ENCODE measurements at regions not wholly inside any gene's neighbourhood (a gene's known extent, or its start where the extent isn't known, plus 50 kb on each side); places are given as distances from the start of the nearest gene placed in this dataset.

- Histone ChIP-seq H3K27me3 (ENCODE audit: control insufficient read depth, insufficient read depth, low read length) (no peaks in the 10 kb centered on the region), H3K4me3 (ENCODE audit: low read length) (no peak overlapping the region), H3K9ac (ENCODE audit: low read length) (no peak overlapping the region), H3K4me1 (ENCODE audit: control insufficient read depth, insufficient read depth, low read length) (peaks cover 13% of the 10 kb centered on the region), H3K36me3 (ENCODE audit: control insufficient read depth, insufficient read depth, low read length) (no peaks in the 10 kb centered on the region), H3K27ac (ENCODE audit: low read depth, low read length) (no peak overlapping the region)
These were observed 538.5 kb upstream of the ADAMTS9 start for GRCh38 chr3:65226287-65226686.

DNA sequence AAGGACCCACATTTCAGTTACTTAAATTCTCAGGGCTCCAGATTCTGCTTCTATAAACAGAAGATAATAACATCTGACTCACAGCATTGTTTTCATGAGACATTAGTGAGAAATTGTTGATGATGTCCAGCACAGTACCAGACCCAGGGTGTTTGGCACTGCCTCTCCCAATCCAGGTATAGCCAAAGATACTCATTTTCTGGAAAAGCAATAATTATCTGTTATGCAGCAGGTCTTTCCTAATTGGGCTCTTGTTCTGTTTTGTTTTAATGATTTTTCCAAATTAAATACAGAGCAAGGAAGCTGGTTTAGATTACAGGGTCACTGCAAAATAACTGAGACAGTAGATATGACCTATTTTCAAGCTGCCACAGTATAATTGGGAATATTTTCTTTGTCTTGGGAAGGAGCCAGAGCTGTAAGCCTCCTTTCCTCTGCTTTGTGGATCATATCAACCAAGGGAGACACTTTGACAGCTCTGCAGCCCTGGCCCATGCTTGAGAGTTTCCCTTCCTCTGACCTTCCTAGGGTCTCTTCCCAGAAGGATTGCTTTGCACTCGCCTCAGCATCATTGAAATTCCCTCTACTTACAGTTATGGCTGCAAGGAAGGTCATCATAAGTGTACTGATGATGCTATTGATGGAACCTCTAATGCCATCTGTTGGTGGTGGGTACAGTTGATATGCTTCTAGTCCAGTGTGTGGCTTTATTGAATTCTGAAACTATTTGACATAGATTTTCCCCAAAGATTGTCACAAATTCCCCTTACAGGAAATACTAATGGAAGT, 522.4 kb upstream of the ADAMTS9 start:
- no peaks in the 10 kb centered on the region for H3K36me3 ChIP-seq (ENCODE audit: control insufficient read depth, insufficient read depth, low read length)
- no peak overlapping the region for H3K4me3 ChIP-seq (ENCODE audit: low read length)
- no peak overlapping the region for H3K9ac ChIP-seq (ENCODE audit: low read length)
- no peaks in the 10 kb centered on the region for H3K27me3 ChIP-seq (ENCODE audit: control insufficient read depth, insufficient read depth, low read length)
- peaks cover 4% of the 10 kb centered on the region for H3K4me1 ChIP-seq (ENCODE audit: control insufficient read depth, insufficient read depth, low read length)
- H3K27ac ChIP-seq (ENCODE audit: low read depth, low read length) = no peak overlapping the region

DNA sequence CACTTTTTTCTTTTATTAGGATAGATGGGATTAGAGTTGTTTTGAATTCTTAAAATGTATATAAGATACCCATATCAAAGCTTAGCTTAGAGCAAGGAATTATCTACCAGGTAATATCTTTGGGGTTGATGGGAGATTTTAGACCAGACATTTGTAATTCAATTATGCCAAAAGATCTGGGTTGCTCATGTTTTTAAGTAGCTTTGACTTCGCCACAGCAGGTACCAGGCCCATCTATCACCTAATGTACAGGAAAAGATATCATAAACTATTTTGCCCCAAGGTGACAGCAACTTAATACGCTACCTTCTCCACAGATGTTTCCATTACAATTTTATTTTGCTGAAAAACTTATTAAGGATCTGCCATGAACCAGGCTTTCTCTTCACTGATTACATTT, 514.6 kb upstream of the ADAMTS9 start:
- no peaks in the 10 kb centered on the region for H3K4me1 ChIP-seq (ENCODE audit: control insufficient read depth, insufficient read depth, low read length)
- no peaks in the 10 kb centered on the region for H3K27me3 ChIP-seq (ENCODE audit: control insufficient read depth, insufficient read depth, low read length)
- H3K9ac ChIP-seq (ENCODE audit: low read length) = no peak overlapping the region
- H3K36me3 ChIP-seq (ENCODE audit: control insufficient read depth, insufficient read depth, low read length) = no peaks in the 10 kb centered on the region
- no peak overlapping the region for H3K27ac ChIP-seq (ENCODE audit: low read depth, low read length)
- H3K4me3 ChIP-seq (ENCODE audit: low read length) = no peak overlapping the region

DNA sequence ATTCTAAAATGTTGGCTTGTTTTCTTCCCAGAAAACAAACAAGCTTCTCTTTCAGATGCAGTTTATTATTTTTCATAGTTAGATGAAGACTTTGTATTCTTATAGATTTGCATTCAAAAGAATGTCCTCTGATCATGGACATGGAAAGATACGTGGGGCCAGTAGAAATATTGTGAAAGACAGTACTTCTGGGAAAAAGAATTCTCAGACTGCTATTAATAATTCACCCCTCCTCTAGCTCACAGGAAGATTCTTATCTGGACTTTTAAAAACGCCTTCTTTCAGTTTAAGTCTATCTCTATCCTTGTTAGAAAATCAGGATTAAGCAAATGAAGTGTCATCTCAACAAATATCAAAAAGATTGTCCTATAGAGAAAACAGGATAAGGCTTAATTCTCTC, 514.1 kb upstream of the ADAMTS9 start:
- H3K36me3 ChIP-seq (ENCODE audit: control insufficient read depth, insufficient read depth, low read length) = no peaks in the 10 kb centered on the region
- H3K27me3 ChIP-seq (ENCODE audit: control insufficient read depth, insufficient read depth, low read length) = no peaks in the 10 kb centered on the region
- no peak overlapping the region for H3K9ac ChIP-seq (ENCODE audit: low read length)
- no peak overlapping the region for H3K27ac ChIP-seq (ENCODE audit: low read depth, low read length)
- H3K4me3 ChIP-seq (ENCODE audit: low read length) = no peak overlapping the region
- H3K4me1 ChIP-seq (ENCODE audit: control insufficient read depth, insufficient read depth, low read length) = no peaks in the 10 kb centered on the region

GRCh38 chr3:65200310-65200970, 512.6 kb upstream of the ADAMTS9 start:
- Histone ChIP-seq H3K27me3 (ENCODE audit: control insufficient read depth, insufficient read depth, low read length) (no peaks in the 10 kb centered on the region), H3K9ac (ENCODE audit: low read length) (no peak overlapping the region), H3K27ac (ENCODE audit: low read depth, low read length) (no peak overlapping the region), H3K4me3 (ENCODE audit: low read length) (no peak overlapping the region), H3K36me3 (ENCODE audit: control insufficient read depth, insufficient read depth, low read length) (no peaks in the 10 kb centered on the region), H3K4me1 (ENCODE audit: control insufficient read depth, insufficient read depth, low read length) (no peaks in the 10 kb centered on the region)

DNA sequence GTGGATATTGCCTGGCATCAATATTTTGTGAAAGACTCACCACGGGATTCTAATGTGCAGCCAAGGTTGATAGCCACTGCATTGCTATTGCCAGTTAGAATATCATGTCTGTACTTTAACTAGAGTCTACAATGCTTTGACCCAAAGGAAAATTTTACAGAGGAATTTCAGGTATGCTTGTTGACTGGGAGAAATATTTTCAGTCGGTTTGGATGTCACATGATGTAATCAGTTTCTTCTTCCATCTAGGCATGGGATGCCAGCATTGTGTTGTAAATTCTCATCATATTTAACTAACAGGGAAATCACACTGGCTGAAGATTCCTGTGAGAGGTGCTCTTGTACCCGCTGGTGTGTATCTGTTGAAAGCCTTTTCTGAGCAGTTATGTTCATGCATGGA, 508.9 kb upstream of the ADAMTS9 start:
- no peak overlapping the region for H3K4me3 ChIP-seq (ENCODE audit: low read length)
- no peaks in the 10 kb centered on the region for H3K4me1 ChIP-seq (ENCODE audit: control insufficient read depth, insufficient read depth, low read length)
- H3K27me3 ChIP-seq (ENCODE audit: control insufficient read depth, insufficient read depth, low read length) = no peaks in the 10 kb centered on the region
- no peak overlapping the region for H3K27ac ChIP-seq (ENCODE audit: low read depth, low read length)
- no peak overlapping the region for H3K9ac ChIP-seq (ENCODE audit: low read length)
- no peaks in the 10 kb centered on the region for H3K36me3 ChIP-seq (ENCODE audit: control insufficient read depth, insufficient read depth, low read length)

DNA sequence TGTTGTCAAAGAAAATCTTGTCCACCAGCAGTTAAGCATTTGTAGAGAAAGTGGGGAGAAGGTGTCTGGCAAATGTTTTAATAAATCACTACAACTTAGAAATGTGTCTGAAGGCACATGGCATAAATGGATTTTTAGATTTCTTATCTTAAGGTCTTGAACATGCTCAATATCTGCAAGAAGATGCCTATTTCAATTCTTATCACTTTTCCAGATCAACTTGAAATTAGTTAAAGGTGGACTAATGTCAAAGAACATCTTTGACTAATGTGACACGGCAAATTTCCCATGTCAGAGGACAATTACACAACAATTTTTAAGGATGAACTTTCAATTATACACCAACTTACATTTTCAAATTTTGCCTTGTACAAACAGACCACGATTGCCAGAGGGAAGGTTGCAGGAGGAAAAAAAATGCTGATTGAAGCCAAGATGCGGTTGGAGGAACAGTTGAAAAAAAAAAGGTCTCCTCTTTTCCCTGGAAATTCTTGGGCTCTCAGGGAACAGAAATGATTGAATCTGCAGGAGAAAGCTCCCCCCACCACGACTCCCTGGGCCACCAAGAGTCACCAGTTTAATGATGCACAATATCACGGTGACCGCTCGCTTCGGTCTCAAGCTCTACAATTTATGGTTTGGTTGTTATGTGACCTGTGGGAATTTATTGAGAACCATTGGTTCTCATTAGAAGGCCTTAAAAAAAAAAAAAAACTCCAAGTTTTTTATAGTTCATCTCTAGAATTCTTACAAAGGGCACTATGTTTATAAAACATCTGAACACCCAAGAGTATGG, 507.6 kb upstream of the ADAMTS9 start:
- no peak overlapping the region for H3K27ac ChIP-seq (ENCODE audit: low read depth, low read length)
- no peak overlapping the region for H3K4me3 ChIP-seq (ENCODE audit: low read length)
- no peak overlapping the region for H3K9ac ChIP-seq (ENCODE audit: low read length)
- H3K4me1 ChIP-seq (ENCODE audit: control insufficient read depth, insufficient read depth, low read length) = no peaks in the 10 kb centered on the region
- H3K27me3 ChIP-seq (ENCODE audit: control insufficient read depth, insufficient read depth, low read length) = no peaks in the 10 kb centered on the region
- no peaks in the 10 kb centered on the region for H3K36me3 ChIP-seq (ENCODE audit: control insufficient read depth, insufficient read depth, low read length)

GRCh38 chr3:65194744-65195143, 506.9 kb upstream of the ADAMTS9 start:
- Histone ChIP-seq H3K9ac (ENCODE audit: low read length) (no peak overlapping the region), H3K27me3 (ENCODE audit: control insufficient read depth, insufficient read depth, low read length) (no peaks in the 10 kb centered on the region), H3K36me3 (ENCODE audit: control insufficient read depth, insufficient read depth, low read length) (no peaks in the 10 kb centered on the region), H3K4me3 (ENCODE audit: low read length) (no peak overlapping the region), H3K4me1 (ENCODE audit: control insufficient read depth, insufficient read depth, low read length) (no peaks in the 10 kb centered on the region), H3K27ac (ENCODE audit: low read depth, low read length) (no peak overlapping the region)

GRCh38 chr3:65194047-65194714, 506.4 kb upstream of the ADAMTS9 start:
- Histone ChIP-seq H3K4me1 (ENCODE audit: control insufficient read depth, insufficient read depth, low read length) (no peaks in the 10 kb centered on the region), H3K27ac (ENCODE audit: low read depth, low read length) (no peak overlapping the region), H3K36me3 (ENCODE audit: control insufficient read depth, insufficient read depth, low read length) (no peaks in the 10 kb centered on the region), H3K27me3 (ENCODE audit: control insufficient read depth, insufficient read depth, low read length) (no peaks in the 10 kb centered on the region), H3K9ac (ENCODE audit: low read length) (no peak overlapping the region), H3K4me3 (ENCODE audit: low read length) (no peak overlapping the region)

DNA sequence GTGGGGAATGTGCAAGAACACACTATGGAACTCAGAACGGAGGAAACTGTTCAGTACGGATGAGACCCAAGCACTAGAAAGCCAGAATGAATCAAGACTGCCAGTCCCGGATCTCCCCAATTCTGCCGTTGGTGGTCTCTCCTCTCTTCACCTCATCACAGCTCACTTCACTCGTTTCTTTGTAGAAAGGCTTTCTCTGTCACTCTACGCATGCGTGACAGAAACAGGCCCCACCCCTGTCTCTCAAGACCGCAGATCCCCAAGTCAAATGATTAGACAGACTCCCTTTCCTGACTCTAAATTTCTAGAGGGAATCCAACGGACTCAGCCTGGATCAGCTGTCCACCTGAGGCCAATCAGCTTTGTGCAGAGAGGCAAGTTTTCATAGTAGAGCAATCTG, 505.7 kb upstream of the ADAMTS9 start:
- Histone ChIP-seq H3K4me3 (ENCODE audit: low read length) (no peak overlapping the region), H3K9ac (ENCODE audit: low read length) (no peak overlapping the region), H3K27ac (ENCODE audit: low read depth, low read length) (no peak overlapping the region), H3K36me3 (ENCODE audit: control insufficient read depth, insufficient read depth, low read length) (no peaks in the 10 kb centered on the region), H3K27me3 (ENCODE audit: control insufficient read depth, insufficient read depth, low read length) (no peaks in the 10 kb centered on the region), H3K4me1 (ENCODE audit: control insufficient read depth, insufficient read depth, low read length) (no peaks in the 10 kb centered on the region)

DNA sequence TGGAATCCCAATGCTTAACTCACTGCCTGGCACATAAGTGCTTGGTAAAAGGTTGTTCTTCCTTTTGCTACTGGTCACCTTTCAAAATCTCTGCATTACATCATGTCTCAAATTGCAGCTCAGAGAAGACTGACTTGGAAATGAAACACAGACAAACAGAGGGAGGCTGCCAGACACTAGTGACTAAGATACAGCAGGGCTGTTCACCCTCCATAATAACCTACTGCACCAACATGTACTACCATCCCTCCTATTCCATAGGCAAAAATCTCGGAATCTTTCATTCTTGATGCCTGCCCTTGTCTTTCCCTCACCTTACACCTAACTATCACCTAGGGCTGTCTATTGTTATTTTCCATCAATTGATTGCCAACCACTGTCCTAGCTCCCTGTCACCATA, 502.3 kb upstream of the ADAMTS9 start:
- Histone ChIP-seq H3K27me3 (ENCODE audit: control insufficient read depth, insufficient read depth, low read length) (no peaks in the 10 kb centered on the region), H3K36me3 (ENCODE audit: control insufficient read depth, insufficient read depth, low read length) (no peaks in the 10 kb centered on the region), H3K9ac (ENCODE audit: low read length) (no peak overlapping the region), H3K27ac (ENCODE audit: low read depth, low read length) (no peak overlapping the region), H3K4me1 (ENCODE audit: control insufficient read depth, insufficient read depth, low read length) (no peaks in the 10 kb centered on the region), H3K4me3 (ENCODE audit: low read length) (no peak overlapping the region)

- Histone ChIP-seq H3K4me3 (ENCODE audit: low read length) (no peak overlapping the region), H3K4me1 (ENCODE audit: control insufficient read depth, insufficient read depth, low read length) (no peaks in the 10 kb centered on the region), H3K36me3 (ENCODE audit: control insufficient read depth, insufficient read depth, low read length) (no peaks in the 10 kb centered on the region), H3K27me3 (ENCODE audit: control insufficient read depth, insufficient read depth, low read length) (no peaks in the 10 kb centered on the region), H3K27ac (ENCODE audit: low read depth, low read length) (no peak overlapping the region), H3K9ac (ENCODE audit: low read length) (no peak overlapping the region)
These were observed 498.5 kb upstream of the ADAMTS9 start for GRCh38 chr3:65186268-65186667.
